Esophagus squamous epithelium (tissue), 5 donors: ENCODE measurements at regions not wholly inside any gene's neighbourhood (a gene's known extent, or its start where the extent isn't known, plus 50 kb on each side); places are given as distances from the start of the nearest gene placed in this dataset.
"Not testable (repeated sequence)": the region's sequence is repeated elsewhere in the genome, so short reads cannot be mapped to it uniquely, and the experiment has no call there.

Experiments used
- DNase-seq: peaks from one replicate; lab custom pipeline; 2025; lab: John Stamatoyannopoulos, UW
- H3K27ac ChIP-seq, 4 donors: fragments of 200-600 bp; sonication (generic); one replicate each; pipeline ENCODE4 v1.5.1; 2016 to 2019; ENCODE audit warnings: mild to moderate bottlenecking in 1 of 4
- H3K27me3 ChIP-seq, 4 donors: fragments of 200-600 bp; sonication (generic); 1 replicate in 3 of 4; 2 replicates in 1 of 4; pipeline versions ENCODE4 v1.5.1 to v1.6.0; 2017 to 2021; ENCODE audit warnings: antibody characterized with exemption in 1 of 4
- H3K36me3 ChIP-seq, 3 donors: fragments of 200-600 bp; sonication (generic); one replicate each; pipeline ENCODE4 v1.5.1; 2016 to 2019
- H3K4me1 ChIP-seq, 3 donors: fragments of 200-600 bp; sonication (generic); one replicate each; pipeline ENCODE4 v1.5.1; 2017 to 2019
- H3K4me3 ChIP-seq, 4 donors: fragments of 200-600 bp; sonication (generic); 1 replicate in 3 of 4; 2 replicates in 1 of 4; pipeline ENCODE4 v1.5.1; 2016 to 2019; ENCODE audit warnings: mild to moderate bottlenecking in 2 of 4, moderate library complexity in 1 of 4
- H3K9me3 ChIP-seq, 3 donors: fragments of 200-600 bp; sonication (generic); one replicate each; pipeline ENCODE4 v1.5.1; 2016 to 2019
- WGBS, 2 donors: methylation state at CpG; one replicate each; pipeline ENCODE4 v1.1.5; 2018; 5-methylcytosine and 5-hydroxymethylcytosine counted together
- intact Hi-C: fragments of 100-400 bp; cut with DNase I; formaldehyde crosslinking; loops from one replicate; pipeline ENCODE4 v1.15.0; 2022
- TF ChIP-seq, protein P1 (sequence below), 6 experiments: fragments of 450-650 bp in 4 of 6; fragments of 200-600 bp in 2 of 6; sonication (generic) in 2 of 6; IDR thresholded peaks; one replicate each; pipeline ENCODE4 v1.5.1; 2016 to 2019; ENCODE audit warnings: antibody characterized with exemption in 6 of 6, mild to moderate bottlenecking in 4 of 6, moderate library complexity in 4 of 6
- donor health status: DM: yes; HTN: yes; CAD: no.

DNA sequence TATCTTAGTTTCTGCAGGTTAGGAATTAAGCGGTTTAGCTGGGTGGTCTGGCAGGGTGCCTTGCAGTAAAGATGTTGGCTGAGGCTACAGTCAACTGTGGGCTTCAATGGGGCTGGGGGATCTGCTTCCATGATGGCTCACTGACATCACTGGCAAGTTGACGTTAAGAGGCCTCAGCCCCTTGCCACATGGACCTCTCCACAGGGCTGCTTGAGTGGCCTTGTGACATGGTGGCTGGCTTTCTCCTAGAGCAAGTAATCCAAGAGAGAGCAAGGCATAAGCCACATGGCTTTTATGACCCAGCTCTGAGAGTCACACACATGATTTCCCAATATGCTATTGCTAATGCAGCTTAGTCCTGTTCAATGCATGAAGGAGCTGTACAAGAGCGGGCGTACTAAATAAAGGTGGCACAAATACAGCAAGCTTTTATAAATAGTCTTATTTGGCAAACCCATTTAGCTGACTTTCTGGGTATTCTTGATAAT, 109.1 kb downstream of the SEPTIN7 start:
- Histone ChIP-seq H3K9me3 (no peaks in the 10 kb centered on the region), H3K4me3 (no peak overlapping the region), H3K36me3 (peaks cover 0 to 8% (median 0%) of the 10 kb centered on the region in 3 donors), H3K27ac (no peak overlapping the region), H3K27me3 (no peaks in the 10 kb centered on the region), H3K4me1 (peaks cover 0 to 19% (median 0%) of the 10 kb centered on the region in 3 donors)
- DNase-seq = no peak
- TF ChIP-seq, protein P1, sequence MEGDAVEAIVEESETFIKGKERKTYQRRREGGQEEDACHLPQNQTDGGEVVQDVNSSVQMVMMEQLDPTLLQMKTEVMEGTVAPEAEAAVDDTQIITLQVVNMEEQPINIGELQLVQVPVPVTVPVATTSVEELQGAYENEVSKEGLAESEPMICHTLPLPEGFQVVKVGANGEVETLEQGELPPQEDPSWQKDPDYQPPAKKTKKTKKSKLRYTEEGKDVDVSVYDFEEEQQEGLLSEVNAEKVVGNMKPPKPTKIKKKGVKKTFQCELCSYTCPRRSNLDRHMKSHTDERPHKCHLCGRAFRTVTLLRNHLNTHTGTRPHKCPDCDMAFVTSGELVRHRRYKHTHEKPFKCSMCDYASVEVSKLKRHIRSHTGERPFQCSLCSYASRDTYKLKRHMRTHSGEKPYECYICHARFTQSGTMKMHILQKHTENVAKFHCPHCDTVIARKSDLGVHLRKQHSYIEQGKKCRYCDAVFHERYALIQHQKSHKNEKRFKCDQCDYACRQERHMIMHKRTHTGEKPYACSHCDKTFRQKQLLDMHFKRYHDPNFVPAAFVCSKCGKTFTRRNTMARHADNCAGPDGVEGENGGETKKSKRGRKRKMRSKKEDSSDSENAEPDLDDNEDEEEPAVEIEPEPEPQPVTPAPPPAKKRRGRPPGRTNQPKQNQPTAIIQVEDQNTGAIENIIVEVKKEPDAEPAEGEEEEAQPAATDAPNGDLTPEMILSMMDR (IDR thresholded peaks at IDR 0.05) = no peak
- intact Hi-C loops = loop anchor here (10.0 kb wide), 1 partner anchor 65 kb away; no protein-coding TSS in a partner anchor
- 94% methylated on average over 4 of the region's 4 CpGs for WGBS, 2 donors

DNA sequence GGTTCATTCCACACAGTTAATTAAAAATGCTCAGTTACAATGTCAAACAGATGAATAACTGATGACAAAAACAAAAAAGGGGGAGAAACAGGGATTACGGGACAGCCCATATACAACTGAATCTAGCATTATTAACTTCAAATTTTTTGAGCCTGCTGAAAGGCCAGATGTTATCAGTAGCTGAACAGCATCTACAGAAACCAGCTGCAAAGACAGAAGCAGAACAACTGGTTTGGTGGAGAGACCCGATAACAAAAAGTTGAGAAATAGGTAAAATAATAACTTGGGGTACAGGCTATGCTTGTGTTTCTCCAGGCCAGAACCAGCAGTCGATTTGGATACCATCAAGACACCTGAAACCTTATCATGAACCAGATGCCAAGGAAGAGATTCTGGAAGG, 109.8 kb downstream of the SEPTIN7 start:
- peaks cover 0 to 16% (median 0%) of the 10 kb centered on the region in 3 donors for H3K4me1 ChIP-seq
- 88 to 94% methylated on average over 3 of the region's 3 CpGs for WGBS, 2 donors
- not testable (repeated sequence) for H3K36me3 ChIP-seq, H3K9me3 ChIP-seq, H3K27me3 ChIP-seq, DNase-seq, H3K27ac ChIP-seq, H3K4me3 ChIP-seq
- intact Hi-C loops = loop anchor here (10.0 kb wide), 1 partner anchor 64 kb away; no protein-coding TSS in a partner anchor

DNA sequence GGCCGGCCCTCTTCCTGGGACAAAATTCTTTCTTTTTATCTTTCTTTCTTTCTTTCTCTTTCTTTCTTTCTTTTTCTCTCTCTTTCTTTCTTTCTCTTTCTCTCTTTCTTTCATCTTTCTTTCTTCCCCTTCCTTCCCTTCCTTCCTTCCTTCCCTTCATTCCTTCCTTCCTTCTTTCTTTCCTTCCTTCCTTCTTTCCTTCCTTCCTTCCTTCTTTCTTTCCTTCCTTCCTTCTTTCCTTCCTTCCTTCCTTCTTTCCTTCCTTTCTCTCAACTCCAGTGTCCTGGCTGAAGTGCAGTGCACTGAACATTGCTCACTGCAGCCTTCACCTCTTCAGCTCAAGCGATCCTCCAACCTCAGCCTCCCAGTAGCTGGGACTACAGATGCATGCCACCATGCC, 112.5 kb downstream of the SEPTIN7 start:
- not testable (repeated sequence) for H3K27ac ChIP-seq, H3K9me3 ChIP-seq, DNase-seq, H3K36me3 ChIP-seq, H3K4me3 ChIP-seq, H3K4me1 ChIP-seq, H3K27me3 ChIP-seq
- intact Hi-C loops = loop anchor here (10.0 kb wide), 1 partner anchor 61 kb away; no protein-coding TSS in a partner anchor
- 95 to 100% methylated on average over 2 of the region's 2 CpGs for WGBS, 2 donors

DNA sequence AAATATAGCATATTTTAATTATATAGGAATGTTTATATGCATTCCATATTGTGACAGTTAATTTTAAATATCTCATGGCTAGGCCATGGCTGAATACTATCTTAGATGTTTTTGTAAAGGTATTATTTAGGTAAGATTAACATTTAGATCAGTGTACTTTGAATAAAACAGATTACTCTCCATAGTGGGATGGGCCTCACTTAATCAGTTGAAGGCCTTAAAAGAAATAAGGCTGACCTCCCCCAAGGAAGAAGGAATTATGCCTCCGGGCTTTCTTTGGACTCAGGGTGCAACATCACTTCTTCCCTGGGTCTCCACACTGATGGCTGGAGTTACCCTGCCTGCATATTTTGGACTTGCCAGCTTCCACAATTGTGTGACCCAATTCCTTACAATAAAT, 113.4 kb downstream of the SEPTIN7 start:
- not testable (repeated sequence) for H3K9me3 ChIP-seq, H3K27me3 ChIP-seq, H3K36me3 ChIP-seq, DNase-seq, H3K27ac ChIP-seq, H3K4me3 ChIP-seq, H3K4me1 ChIP-seq
- WGBS, 2 donors = 87 to 95% methylated on average over 1 of the region's 1 CpG
- intact Hi-C loops = loop anchor here (10.0 kb wide), 1 partner anchor 61 kb away; no protein-coding TSS in a partner anchor

DNA sequence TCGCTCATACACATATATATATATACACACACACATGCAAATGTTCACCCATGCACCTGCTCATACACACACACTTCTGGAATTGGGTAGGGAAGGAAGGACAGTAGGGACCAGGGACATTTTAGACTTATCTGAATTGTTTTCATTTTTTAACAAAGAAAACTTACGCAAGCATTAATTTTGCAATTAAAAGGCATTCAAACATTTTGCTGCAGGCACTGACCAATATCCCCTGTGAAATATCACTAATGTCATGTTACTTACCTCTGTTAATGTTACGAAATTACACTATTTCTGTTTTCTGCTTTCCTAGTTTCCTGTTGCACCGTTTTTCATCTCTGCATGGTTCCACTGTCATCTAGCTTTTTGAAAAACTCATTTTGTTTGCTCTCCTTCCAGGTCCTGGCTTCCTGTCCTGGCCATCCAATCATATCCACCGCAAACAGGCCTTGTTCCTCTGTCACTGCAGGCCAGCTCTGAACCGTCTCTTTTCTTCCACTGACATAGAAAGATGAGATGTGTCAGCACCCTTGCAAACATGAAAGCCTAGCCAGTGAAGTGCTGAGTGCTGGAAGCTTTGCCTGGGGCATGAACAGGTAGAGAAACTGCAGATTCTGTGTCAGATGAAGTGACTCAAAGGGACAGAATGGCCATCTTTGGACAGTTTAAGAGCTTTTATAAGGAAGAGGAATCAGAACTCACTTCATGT, 114.5 kb downstream of the SEPTIN7 start:
- 60 to 66% methylated on average over 6 of the region's 6 CpGs for WGBS, 2 donors
- not testable (repeated sequence) for H3K4me3 ChIP-seq, H3K27ac ChIP-seq, H3K27me3 ChIP-seq, H3K36me3 ChIP-seq, H3K4me1 ChIP-seq, DNase-seq, H3K9me3 ChIP-seq
- intact Hi-C loops = loop anchor here (10.0 kb wide), 1 partner anchor 59 kb away; no protein-coding TSS in a partner anchor

DNA sequence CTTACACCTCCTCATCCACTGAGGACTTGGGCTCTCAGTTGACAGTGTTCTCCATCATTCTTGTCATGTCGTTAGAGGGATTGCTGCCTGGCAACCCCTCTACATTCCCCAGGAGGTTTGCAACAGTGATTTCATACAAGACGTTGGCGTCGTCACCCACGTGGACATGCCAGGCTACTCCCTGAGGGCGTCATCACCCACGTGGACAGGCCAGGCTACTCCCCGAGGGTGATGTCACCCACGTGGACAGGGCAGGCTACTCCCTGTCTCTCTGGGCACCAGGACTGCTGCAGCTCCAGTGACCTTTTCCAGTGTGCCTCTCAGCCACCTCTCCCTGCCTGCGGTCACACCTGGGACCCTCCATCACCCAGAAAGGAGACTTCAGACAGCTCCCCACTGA, 117.4 kb downstream of the SEPTIN7 start:
- not testable (repeated sequence) for H3K27me3 ChIP-seq, DNase-seq, H3K4me3 ChIP-seq, H3K36me3 ChIP-seq, H3K9me3 ChIP-seq, H3K4me1 ChIP-seq, H3K27ac ChIP-seq
- 70 to 75% methylated on average over 2 of the region's 10 CpGs for WGBS, 2 donors
- intact Hi-C loops = loop anchor here (10.0 kb wide), 1 partner anchor 57 kb away; no protein-coding TSS in a partner anchor

DNA sequence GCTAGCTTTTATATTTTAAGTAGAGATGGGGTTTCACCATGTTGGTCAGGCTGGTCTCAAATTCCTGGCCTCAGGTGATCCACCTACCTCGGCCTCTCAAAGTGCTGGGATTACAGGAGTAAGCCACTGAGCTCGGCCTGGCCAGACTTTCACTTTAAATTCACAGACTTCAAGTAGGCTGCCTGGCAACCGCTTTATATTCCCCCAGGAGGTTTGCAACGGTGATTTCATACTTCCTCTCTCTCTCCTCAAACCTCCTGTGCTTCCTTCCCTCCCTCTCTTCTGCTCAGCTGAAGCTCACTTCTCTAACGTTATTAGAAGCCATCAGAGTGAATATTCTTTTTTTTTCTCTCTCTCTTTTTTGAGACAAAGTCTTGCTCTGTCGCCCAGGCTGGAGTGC, 118.8 kb downstream of the SEPTIN7 start:
- H3K27ac ChIP-seq, H3K4me1 ChIP-seq, H3K36me3 ChIP-seq, DNase-seq, H3K27me3 ChIP-seq, H3K9me3 ChIP-seq, H3K4me3 ChIP-seq: not testable (repeated sequence)
- intact Hi-C loops = loop anchor here (10.0 kb wide), 1 partner anchor 55 kb away; no protein-coding TSS in a partner anchor
- 33 to 53% methylated on average over 6 of the region's 6 CpGs for WGBS, 2 donors

DNA sequence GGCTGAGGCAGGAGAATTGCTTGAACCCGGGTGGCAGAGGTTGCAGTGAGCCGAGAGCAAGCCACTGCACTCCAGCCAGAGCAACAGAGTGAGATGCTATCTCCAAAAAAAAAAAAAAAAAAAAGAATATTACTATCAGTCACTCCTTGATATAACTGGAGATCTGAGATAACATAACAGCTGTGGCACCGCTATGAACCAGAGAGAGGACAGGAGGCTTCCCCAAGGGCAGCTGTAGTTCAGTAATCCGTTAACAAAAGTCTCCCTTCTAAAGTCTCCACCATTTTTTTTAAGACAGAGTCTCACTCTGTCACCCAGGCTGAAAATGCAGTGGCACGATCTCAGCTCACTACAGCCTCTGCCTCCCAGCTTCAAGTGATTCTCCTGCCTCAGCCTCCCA, 120.5 kb downstream of the SEPTIN7 start:
- intact Hi-C loops, H3K4me3 ChIP-seq, H3K9me3 ChIP-seq, H3K4me1 ChIP-seq, H3K27me3 ChIP-seq, H3K36me3 ChIP-seq, H3K27ac ChIP-seq, DNase-seq: not testable (repeated sequence)
- 82 to 87% methylated on average over 5 of the region's 5 CpGs for WGBS, 2 donors

DNA sequence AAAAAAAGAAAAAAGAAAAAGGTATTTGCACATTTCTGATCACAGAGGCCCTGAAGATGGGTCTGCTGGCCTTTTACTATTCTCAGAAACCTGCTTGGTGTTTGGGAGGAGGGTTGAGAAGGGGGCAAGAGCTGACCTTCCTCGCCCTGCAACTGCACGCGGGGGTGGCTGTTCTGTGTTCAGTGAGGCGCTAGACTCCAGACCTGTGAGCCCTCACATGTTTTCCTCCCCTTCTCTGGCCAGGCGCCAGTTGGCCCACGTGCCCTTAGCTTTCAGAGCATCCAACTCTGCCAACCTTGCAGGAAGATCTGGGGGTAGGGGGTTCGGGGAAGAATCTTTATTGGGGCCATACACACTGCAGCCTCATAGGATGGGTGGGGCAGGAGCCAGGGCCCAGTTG, 123.8 kb downstream of the SEPTIN7 start:
- H3K36me3 ChIP-seq, intact Hi-C loops, H3K4me1 ChIP-seq, H3K27ac ChIP-seq, H3K9me3 ChIP-seq, DNase-seq, H3K4me3 ChIP-seq, H3K27me3 ChIP-seq: not testable (repeated sequence)
- 55 to 70% methylated on average over 4 to 7 of the region's 7 CpGs for WGBS, 2 donors

DNA sequence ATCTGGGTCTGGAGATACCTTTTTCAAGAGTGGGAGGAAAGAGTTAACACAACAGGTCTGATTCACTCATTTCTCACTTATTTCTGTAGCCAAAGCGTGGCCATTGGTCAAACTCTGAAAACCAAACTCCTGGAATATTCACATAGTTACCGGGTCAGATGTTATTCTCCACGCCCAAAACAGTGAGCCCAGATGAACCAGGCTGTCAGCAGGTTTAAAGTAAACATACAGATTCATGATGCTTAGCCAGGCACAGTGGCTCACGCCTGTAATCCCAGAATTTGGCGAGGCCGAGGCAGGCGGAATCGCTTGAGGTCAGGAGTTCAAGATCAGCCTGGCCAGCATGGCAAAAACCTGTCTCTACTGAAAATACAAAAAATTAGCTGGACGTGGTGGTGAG, 126.1 kb downstream of the SEPTIN7 start:
- H3K27me3 ChIP-seq, H3K27ac ChIP-seq, H3K4me1 ChIP-seq, H3K36me3 ChIP-seq, H3K4me3 ChIP-seq, H3K9me3 ChIP-seq, intact Hi-C loops, DNase-seq: not testable (repeated sequence)
- WGBS, 2 donors = 73% methylated on average over 5 of the region's 9 CpGs; no CpG with 5 or more reads in 1 of the 2 donors

DNA sequence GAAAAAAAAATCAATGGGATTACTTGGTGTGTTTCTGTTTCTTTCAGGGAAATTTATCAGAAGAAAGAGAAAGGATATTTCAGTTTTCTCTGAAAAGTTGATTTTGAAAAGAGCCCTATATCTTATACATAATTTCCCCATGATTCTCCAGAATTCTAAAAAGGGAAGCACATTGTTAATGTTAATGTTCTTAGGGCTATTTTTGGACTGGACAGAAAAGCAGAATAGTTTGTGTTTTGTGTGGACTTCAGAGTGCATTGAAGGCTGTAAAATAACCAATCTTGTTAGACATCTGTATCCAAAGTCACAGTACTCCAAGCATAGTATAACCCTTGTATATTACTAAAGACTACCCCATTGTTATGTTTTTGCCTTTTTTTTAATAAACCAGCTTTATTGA, 130.3 kb downstream of the SEPTIN7 start:
- intact Hi-C loops, H3K36me3 ChIP-seq, H3K4me1 ChIP-seq: not testable (repeated sequence)

DNA sequence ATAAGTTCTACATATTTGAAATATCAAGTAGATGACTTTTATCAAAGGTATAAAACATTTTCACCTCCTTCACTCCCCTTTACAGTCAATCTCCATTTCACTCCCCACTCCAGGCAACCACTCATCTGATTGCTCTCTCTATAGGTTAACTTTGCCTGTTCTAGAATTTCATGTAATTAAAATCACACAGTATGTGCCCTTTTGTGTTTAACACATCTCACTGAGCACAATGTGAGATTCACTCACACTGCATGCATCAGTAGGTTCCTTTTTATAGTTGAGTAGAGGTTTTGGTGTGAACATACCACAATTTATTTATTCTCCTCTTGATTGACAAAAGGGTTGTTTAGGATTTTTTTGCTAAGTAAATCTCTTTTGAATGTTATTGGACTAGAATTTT, 130.7 kb downstream of the SEPTIN7 start:
- H3K27me3 ChIP-seq, H3K4me1 ChIP-seq, H3K36me3 ChIP-seq, H3K9me3 ChIP-seq, DNase-seq, intact Hi-C loops, H3K4me3 ChIP-seq, H3K27ac ChIP-seq: not testable (repeated sequence)

More for the DNA sequence above, 130.3 kb downstream of the SEPTIN7 start:
- not testable (repeated sequence) for H3K9me3 ChIP-seq, DNase-seq, H3K4me3 ChIP-seq, H3K27me3 ChIP-seq, H3K27ac ChIP-seq
